Neural progenitor cell (in vitro differentiated cells): ENCODE measurements at regions not wholly inside any gene's neighbourhood (a gene's known extent, or its start where the extent isn't known, plus 50 kb on each side); places are given as distances from the start of the nearest gene placed in this dataset.
"Not testable (repeated sequence)": the region's sequence is repeated elsewhere in the genome, so short reads cannot be mapped to it uniquely, and the experiment has no call there.

Experiments used
- EZH2 ChIP-seq: fragments of 200-600 bp; sonication (generic); IDR thresholded peaks from 2 replicates; pipeline ENCODE4 v1.6.1; 2017; ENCODE audit warnings: antibody characterized with exemption, mild to moderate bottlenecking, moderate library complexity
- EZH2phosphoT487 ChIP-seq: fragments of 200-600 bp; sonication (generic); IDR thresholded peaks from 2 replicates; pipeline ENCODE4 v1.6.1; 2017; ENCODE audit warnings: antibody characterized with exemption
- TF ChIP-seq, protein P1 (sequence below): fragments of 200-600 bp; sonication (generic); IDR thresholded peaks from 2 replicates; pipeline ENCODE4 v1.5.1; 2017; ENCODE audit warnings: antibody characterized with exemption, mild to moderate bottlenecking

DNA sequence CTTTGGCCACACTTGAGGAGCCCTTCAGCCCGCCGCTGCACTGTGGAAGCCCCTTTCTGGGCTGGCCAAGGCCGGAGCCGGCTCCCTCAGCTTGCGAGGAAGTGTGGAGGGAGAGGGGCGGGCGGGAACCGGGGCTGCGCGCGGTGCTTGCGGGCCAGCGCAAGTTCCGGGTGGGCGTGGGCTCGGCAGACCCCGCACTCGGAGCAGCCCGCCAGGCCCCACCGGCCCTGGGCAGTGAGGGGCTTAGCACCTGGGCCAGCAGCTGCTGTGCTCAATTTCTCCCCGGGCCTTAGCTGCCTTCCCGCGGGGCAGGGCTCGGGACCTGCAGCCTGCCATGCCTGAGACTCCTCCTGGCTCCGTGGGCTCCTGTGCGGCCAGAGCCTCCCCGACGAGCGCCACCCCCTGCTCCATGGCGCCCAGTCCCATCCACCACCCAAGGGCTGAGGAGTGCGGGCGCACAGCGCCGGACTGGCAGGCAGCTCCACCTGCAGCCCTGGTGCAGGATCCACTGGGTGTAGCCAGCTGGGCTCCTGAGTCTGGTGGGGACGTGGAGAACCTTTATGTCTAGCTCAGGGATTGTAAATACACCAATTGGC is 129.2 kb downstream of the MRPL14 start:
- not testable (repeated sequence) for TF ChIP-seq EZH2, EZH2phosphoT487
- TF ChIP-seq, protein P1, sequence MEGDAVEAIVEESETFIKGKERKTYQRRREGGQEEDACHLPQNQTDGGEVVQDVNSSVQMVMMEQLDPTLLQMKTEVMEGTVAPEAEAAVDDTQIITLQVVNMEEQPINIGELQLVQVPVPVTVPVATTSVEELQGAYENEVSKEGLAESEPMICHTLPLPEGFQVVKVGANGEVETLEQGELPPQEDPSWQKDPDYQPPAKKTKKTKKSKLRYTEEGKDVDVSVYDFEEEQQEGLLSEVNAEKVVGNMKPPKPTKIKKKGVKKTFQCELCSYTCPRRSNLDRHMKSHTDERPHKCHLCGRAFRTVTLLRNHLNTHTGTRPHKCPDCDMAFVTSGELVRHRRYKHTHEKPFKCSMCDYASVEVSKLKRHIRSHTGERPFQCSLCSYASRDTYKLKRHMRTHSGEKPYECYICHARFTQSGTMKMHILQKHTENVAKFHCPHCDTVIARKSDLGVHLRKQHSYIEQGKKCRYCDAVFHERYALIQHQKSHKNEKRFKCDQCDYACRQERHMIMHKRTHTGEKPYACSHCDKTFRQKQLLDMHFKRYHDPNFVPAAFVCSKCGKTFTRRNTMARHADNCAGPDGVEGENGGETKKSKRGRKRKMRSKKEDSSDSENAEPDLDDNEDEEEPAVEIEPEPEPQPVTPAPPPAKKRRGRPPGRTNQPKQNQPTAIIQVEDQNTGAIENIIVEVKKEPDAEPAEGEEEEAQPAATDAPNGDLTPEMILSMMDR = not testable (repeated sequence)
